Uterus (tissue), 2 donors: ENCODE measurements at regions not wholly inside any gene's neighbourhood (a gene's known extent, or its start where the extent isn't known, plus 50 kb on each side); places are given as distances from the start of the nearest gene placed in this dataset.

ENCODE experiments used
- POLR2A ChIP-seq, 2 donors: fragments of 450-650 bp; IDR thresholded peaks; one replicate each; pipeline ENCODE4 v1.6.1; 2016; ENCODE audit warnings: antibody characterized with exemption in 2 of 2, mild to moderate bottlenecking in 1 of 2, moderate library complexity in 1 of 2
- TF ChIP-seq, protein P1 (sequence below), 4 experiments: fragments of 200-600 bp in 2 of 4; fragments of 450-650 bp in 2 of 4; sonication (generic) in 2 of 4; IDR thresholded peaks; one replicate each; pipeline ENCODE4 v1.5.1; 2016 to 2019; ENCODE audit warnings: antibody characterized with exemption in 4 of 4, mild to moderate bottlenecking in 2 of 4, moderate library complexity in 1 of 4

DNA sequence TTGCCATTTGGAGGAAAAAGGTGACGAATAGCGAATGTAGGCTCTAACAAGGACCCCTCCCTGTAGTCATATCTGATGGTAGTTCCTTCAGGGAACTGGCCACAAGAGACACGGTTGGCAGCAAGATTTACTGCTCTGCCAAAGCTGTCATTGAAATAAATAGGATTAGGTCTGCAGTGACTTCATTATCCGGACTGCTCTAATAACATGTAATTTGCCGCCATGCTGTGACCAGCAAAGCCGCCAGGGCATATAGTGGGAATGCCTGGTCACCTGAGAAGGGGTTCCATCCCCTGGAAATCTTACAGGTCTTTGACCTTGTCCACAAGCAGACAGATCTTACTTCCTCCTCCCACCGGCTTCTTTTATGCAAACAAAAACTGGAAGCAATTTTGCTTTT is 59.4 kb upstream of the LAPTM4A start:
- TF ChIP-seq, protein P1, sequence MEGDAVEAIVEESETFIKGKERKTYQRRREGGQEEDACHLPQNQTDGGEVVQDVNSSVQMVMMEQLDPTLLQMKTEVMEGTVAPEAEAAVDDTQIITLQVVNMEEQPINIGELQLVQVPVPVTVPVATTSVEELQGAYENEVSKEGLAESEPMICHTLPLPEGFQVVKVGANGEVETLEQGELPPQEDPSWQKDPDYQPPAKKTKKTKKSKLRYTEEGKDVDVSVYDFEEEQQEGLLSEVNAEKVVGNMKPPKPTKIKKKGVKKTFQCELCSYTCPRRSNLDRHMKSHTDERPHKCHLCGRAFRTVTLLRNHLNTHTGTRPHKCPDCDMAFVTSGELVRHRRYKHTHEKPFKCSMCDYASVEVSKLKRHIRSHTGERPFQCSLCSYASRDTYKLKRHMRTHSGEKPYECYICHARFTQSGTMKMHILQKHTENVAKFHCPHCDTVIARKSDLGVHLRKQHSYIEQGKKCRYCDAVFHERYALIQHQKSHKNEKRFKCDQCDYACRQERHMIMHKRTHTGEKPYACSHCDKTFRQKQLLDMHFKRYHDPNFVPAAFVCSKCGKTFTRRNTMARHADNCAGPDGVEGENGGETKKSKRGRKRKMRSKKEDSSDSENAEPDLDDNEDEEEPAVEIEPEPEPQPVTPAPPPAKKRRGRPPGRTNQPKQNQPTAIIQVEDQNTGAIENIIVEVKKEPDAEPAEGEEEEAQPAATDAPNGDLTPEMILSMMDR (IDR thresholded peaks at IDR 0.05), result no peak
- TF ChIP-seq POLR2A (IDR thresholded peaks at IDR 0.05), result no peak
